IPS DF 4.7 (cell line): ENCODE measurements at regions not wholly inside any gene's neighbourhood (a gene's known extent, or its start where the extent isn't known, plus 50 kb on each side); places are given as distances from the start of the nearest gene placed in this dataset.

ENCODE experiments used
- DNase-seq: peaks from one replicate; pipeline ENCODE4 v3.0.0-alpha.2; 2013; ENCODE audit warnings: low spot score; ENCODE audit errors: extremely low read depth

DNA sequence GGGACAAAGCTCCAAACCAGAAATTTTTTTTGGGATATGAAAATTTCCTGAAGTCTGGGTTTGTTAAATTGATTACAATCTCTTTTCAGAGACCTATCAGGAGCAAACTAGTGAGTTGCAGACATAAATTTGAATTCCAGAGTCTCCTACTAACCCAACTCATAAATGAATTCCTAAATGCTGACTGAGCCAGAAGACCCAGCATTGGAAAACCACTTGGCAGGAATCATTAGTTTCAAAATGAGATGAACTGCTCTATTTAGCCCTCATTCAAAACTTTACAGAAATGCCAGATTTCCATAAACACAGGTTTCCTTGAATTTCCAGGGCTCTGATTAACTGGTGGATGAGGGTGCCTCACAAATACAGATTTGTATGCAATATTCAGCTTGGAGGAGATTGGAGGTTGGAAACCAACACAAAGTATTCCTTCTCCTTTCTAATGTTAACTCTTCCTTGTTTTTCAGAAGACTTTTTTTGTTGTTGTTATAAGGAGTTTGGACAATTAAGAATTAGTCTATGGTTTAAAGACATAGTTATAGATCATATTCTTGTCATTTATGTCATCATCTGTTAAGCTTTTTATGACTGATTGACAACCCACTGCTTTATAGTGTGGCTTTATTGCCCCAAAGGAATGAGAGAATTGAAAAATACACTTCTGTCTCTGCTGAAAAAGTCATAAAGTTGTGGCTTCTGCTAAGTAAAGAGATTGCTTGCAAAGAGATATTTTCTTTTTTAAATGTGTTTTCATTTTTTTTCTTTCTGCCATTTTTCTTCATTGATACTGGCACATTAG lies 222.8 kb downstream of the HLX start:
- no peak for DNase-seq

DNA sequence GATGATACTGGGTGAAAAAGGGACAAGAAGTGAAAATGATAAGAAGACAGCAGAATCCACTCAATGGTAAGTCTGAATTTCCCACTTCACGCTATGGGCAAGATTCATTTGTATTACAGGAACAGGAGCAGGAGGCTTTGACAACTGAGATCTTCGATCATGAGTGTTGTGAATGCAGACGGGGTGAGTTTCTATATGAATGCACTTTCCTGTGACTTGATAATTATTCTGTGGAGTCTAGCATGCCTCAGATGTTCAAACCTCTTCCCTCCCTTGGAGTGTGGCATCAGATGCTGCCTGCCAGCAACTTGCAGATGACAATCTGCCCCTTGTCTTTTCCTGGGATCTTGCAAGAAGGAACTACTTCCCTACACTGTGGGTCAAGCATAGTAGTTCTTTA lies 225.4 kb downstream of the HLX start:
- no peak for DNase-seq

- DNase-seq: no peak
Observed at GRCh38 chr1:221105578-221105977, 226.3 kb downstream of the HLX start.

DNA sequence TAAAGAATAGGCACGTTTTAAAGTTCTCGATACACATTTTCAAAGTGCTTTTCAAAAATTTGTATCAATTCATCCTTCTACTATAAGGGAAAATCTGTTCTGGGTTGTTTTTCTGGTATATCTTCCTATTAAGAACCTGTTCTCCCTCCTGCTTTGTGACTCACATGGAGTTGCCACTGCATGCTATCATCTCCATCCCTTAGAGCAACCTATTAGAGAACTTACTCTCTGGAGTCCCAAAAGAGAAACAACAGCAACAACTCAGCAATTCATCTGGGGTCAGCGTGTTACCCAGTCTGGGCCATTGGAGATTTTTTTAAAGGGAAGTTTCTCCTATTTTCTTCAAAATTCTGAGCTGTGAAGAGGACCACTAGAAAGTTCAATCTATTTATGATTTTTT lies 227.4 kb downstream of the HLX start:
- no peak for DNase-seq

- DNase-seq: no peak
Observed at GRCh38 chr1:221109930-221110329, 230.7 kb downstream of the HLX start.

- no peak for DNase-seq
Observed at GRCh38 chr1:221117133-221117532, 237.9 kb downstream of the HLX start.

DNA sequence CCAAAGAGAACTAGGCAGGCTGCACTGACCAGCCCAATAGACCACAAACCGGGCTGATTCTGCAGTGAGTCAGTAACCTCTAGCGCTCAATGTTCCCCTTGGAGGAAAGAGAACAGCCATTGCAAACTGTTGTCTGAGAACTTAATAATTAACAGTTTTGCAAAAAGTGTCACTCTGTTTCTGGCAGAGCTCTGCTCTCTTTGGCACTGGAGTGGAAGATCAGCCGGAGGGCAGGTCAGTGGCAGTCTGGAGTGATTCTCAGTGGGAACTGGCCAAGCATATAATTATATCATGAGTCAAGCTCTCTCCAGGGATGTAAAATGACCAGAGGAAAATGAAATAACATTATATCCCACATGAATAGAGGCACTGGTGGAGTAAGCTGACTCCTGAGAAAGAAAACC lies 238.3 kb downstream of the HLX start:
- no peak for DNase-seq

- DNase-seq: no peak
Observed at GRCh38 chr1:221118176-221118937, 239.1 kb downstream of the HLX start.

DNA sequence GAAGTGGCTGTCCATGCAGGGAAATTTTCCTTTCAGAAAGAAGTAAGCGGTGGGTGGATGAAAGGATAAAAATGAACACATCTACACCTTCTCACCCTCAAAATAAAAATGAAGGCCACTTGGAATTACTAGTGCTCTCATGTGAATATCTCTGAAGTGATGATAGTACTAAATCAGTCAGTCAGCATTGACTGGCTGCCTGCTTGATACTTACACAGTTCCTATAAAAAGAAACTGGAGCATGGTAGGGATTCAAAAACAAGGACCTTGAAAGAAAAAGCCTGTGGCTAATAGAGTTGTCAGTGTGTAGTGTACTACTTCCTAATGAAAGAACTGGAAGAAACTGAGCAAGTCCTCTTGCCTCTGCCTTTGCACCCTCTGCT lies 239.7 kb downstream of the HLX start:
- DNase-seq: no peak

GRCh38 chr1:221122501-221122900 lies 243.3 kb downstream of the HLX start:
- DNase-seq: no peak

GRCh38 chr1:221125976-221126375 lies 246.7 kb downstream of the HLX start:
- no peak for DNase-seq

DNA sequence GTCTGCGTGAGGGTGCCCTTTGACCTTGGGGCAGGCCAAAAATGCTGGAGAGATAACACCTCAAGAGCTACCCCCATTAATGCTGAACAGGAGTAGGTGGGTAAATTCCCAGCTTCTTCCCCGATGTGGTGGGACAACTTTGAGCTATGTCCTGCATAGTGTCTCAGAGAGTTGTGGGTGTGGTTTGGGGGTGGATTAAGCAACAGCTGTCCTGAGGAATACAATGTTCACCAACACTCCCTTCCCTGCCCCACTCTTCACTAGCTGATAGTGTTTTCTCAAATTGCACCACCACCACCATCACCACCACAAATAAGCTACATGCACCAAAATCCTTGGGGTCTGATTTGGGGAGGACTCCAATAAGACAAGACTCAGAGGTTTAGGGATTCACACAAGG lies 258.4 kb downstream of the HLX start:
- no peak for DNase-seq

GRCh38 chr1:221138516-221138915 lies 259.3 kb downstream of the HLX start:
- no peak for DNase-seq

DNA sequence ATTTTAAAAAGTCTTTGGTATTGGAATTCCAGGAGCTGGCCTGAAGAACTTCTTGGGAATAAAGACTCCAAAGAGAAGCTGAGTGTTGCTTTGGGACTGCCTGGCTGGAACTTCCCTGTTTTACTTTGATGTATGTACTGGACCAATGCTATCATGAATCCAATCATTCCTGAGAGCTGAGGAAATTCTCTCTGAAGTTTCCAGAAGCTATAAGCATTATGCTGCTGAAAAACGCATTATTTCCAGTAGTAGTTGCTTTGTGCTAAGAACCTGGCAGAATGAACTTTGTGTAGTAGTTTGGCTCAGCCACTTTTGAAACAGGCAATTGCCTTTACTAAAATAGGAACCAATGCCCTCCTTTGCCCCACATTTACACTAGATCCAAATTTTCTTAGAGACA lies 260.7 kb downstream of the HLX start:
- DNase-seq: no peak

GRCh38 chr1:221141096-221141495 lies 261.9 kb downstream of the HLX start:
- no peak for DNase-seq

- no peak for DNase-seq
Observed at GRCh38 chr1:221141606-221142285, 262.5 kb downstream of the HLX start.

DNA sequence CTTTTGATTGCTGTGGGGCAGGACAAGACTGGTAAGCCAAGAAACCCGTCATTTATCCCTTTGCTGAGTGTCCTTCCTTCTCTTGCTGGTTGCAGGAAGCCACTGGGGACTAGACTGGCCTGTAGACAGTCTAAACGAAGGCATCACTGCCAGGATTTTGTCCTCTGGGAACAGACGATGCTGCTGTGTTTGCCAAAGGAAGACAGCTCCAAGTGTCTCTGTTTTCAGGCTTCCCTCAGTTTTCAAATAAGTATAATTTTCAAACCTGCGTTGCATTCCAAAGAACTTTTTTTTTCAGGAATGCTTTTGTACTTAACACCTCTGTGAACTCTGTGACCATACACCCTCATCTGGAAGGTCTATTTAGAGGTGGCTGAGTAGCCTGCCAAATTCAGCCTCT lies 269.4 kb downstream of the HLX start:
- DNase-seq: no peak

GRCh38 chr1:221149111-221149510 lies 269.9 kb downstream of the HLX start:
- DNase-seq: no peak

- no peak for DNase-seq
Observed at GRCh38 chr1:221149555-221150075, 270.4 kb downstream of the HLX start.

DNA sequence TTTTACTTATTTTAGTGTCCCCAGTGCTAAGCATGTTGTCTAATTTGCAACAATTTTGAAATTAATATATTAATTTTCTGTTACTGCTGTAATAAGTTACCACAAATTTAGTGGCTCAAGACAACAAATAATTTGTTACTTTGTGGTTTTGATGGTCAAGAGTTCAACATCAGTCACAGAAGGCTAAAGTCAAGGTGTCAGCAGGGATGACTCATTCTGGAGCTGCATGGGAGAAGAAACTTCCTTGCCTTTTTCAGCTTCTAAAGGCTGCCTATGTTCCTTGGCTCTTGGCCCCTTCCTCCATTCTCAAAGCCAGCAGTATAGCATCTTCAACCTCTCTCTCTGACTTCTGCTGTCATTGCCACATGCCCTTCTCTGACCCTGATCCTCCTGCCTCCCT lies 271.8 kb downstream of the HLX start:
- no peak for DNase-seq

DNA sequence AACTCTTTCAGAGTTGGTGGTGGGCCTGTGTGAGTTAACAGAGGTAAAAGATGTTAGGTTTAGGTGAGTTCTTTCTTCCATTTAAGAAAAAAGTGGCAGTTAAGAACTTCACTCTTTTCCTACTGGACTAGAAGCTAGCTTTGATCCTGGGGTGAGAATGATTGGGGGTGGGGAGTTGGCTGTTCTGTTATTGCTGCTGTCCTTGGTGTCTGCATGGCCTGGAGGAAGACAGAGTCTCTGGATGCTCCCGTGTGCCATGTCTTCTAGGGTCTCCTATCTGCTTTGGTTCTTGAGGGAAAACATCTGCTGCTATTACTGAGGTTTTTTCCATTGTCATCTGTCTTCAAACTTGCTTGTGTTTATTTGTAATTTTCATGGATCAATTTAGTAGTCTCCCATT lies 275.7 kb downstream of the HLX start:
- DNase-seq: no peak
